VCaP (cell line): ENCODE measurements at regions not wholly inside any gene's neighbourhood (a gene's known extent, or its start where the extent isn't known, plus 50 kb on each side); places are given as distances from the start of the nearest gene placed in this dataset.

Experiments
- H3K27ac ChIP-seq: fragments of 450-650 bp; 2 replicates; pipeline ENCODE4 v1.5.1; 2017
- CTCF ChIP-seq: fragments of 450-650 bp; conservative IDR thresholded peaks from 2 replicates; pipeline ENCODE4 v1.5.1; 2017; ENCODE audit warnings: mild to moderate bottlenecking, moderate library complexity

GRCh38 chr9:106058460-106058859 is 364.1 kb downstream of the TMEM38B start:
- no peak overlapping the region for H3K27ac ChIP-seq
- no peak for TF ChIP-seq CTCF

GRCh38 chr9:106059886-106060285 is 365.5 kb downstream of the TMEM38B start:
- H3K27ac ChIP-seq: no peak overlapping the region
- TF ChIP-seq CTCF: no peak

- no peak overlapping the region for H3K27ac ChIP-seq
- no peak for TF ChIP-seq CTCF
Measured at GRCh38 chr9:106060885-106061284, 366.5 kb downstream of the TMEM38B start.

GRCh38 chr9:106062250-106062649 is 367.9 kb downstream of the TMEM38B start:
- no peak overlapping the region for H3K27ac ChIP-seq
- no peak for TF ChIP-seq CTCF

- no peak for TF ChIP-seq CTCF
- H3K27ac ChIP-seq: no peak overlapping the region
Measured at GRCh38 chr9:106065136-106065535, 370.8 kb downstream of the TMEM38B start.

GRCh38 chr9:106065579-106066214 is 371.4 kb downstream of the TMEM38B start:
- H3K27ac ChIP-seq: no peak overlapping the region
- no peak for TF ChIP-seq CTCF

GRCh38 chr9:106066940-106067524 is 372.7 kb downstream of the TMEM38B start:
- no peak overlapping the region for H3K27ac ChIP-seq
- no peak for TF ChIP-seq CTCF
